ES-I3 (cell line): ENCODE measurements at regions not wholly inside any gene's neighbourhood (a gene's known extent, or its start where the extent isn't known, plus 50 kb on each side); places are given as distances from the start of the nearest gene placed in this dataset.

Experiments used
- H3K36me3 ChIP-seq: 2 replicates; pipeline ENCODE4 v1.6.1; 2013; ENCODE audit warnings: mild to moderate bottlenecking, low read length, control low read depth, moderate library complexity; ENCODE audit not compliant: insufficient read depth
- H3K4me1 ChIP-seq: 2 replicates; pipeline ENCODE4 v1.6.1; 2013; ENCODE audit warnings: mild to moderate bottlenecking, control low read depth, low read length; ENCODE audit not compliant: insufficient read depth
- H3K9ac ChIP-seq: 2 replicates; pipeline ENCODE4 v1.6.1; 2013; ENCODE audit warnings: low read depth, mild to moderate bottlenecking, low read length, moderate library complexity
- H3K9me3 ChIP-seq: 2 replicates; pipeline ENCODE4 v1.6.1; 2013; ENCODE audit warnings: mild to moderate bottlenecking, low read length, moderate library complexity; ENCODE audit not compliant: control insufficient read depth, insufficient read depth

GRCh38 chrX:6783912-6784311 lies 249.0 kb upstream of the VCX3A start:
- no peaks in the 10 kb centered on the region for H3K9me3 ChIP-seq
- H3K36me3 ChIP-seq, result no peaks in the 10 kb centered on the region
- no peak overlapping the region for H3K9ac ChIP-seq
- H3K4me1 ChIP-seq, result no peaks in the 10 kb centered on the region

GRCh38 chrX:6782831-6783230 lies 247.9 kb upstream of the VCX3A start:
- H3K9me3 ChIP-seq, result no peaks in the 10 kb centered on the region
- H3K4me1 ChIP-seq, result peaks cover 3% of the 10 kb centered on the region
- H3K9ac ChIP-seq, result no peak overlapping the region
- H3K36me3 ChIP-seq, result no peaks in the 10 kb centered on the region

DNA sequence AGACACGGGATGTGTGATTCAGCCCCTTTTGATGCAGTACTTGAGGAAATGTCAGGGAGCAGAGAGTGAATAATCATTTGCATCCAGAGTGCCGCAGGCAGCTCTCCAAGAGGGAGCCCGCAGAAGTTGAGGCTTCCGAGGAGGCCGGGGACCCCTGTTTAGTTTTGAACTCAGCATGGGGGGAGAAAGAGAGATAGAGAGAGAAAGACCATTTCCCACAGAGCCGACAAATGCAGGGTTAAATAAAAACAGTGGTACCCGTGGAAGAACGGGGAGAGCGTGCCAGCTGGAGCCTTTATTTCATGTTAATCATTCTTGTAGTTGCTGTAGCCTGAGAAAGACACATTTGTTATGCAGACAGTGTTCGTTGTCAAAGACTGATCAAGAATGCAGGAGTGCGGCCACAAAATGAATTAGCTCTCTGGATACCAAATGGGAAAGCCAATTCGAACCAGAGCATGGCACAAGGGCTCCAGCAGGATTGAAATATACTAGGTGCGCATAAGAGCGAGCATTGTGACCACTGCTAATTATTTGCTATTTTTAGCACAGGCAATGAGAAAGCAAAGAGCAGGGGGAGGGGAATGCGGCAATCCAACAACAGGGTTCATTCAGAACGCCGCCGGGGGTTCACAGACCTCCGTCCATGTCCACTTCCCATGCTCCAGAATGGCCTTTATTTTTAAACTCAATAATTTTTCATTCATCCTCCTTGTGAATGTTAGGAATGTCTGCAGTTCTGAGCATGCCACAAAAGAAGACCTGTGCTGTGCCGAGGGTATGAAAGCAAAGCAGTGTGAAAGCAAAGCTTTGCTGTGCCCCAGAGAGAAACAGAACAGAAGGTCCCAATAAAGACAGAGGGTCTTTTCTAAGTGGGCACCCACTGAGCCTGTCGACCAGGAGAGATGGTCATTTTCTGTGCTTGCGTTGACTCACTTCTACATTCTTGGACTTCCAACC lies 243.9 kb upstream of the VCX3A start:
- H3K36me3 ChIP-seq, result no peaks in the 10 kb centered on the region
- H3K9ac ChIP-seq, result peak overlapping the region; percentile 45
- no peaks in the 10 kb centered on the region for H3K9me3 ChIP-seq
- H3K4me1 ChIP-seq, result peaks cover 14% of the 10 kb centered on the region

DNA sequence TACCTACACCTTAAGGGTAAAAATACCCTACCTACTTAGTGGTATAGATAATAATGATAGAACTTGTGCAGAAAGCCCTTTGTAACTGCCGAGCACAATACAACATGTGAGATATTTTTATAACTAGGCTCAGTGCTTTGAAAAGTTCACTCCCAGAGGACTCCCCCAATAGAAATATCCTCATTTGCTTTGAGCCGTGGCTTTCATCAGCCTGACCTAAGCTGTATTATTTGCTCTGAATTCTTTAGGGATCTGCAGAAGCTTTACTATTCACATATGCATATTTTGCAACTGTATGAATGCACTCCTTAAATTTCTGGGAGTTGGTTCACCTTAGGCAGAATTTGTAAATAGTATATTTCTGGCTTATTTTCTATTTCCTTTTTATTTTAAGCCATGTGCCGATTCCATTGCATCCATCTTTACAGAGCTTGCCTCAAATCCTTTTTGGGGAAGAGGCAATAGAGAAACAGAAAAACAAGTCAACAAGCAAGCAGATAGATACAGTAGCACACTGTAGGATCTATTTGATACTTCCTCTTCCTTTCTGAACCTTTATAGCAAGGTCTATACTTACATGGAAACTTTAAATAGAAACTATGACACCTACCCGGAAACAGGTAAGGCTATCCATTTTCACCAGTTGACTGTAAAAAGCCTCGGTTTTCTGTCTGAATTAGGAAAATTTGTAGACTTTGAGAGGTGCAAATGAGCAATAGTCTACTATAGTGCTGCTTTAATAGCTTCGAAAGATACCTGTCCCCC lies 242.5 kb upstream of the VCX3A start:
- H3K9ac ChIP-seq, result no peak overlapping the region

GRCh38 chrX:6770936-6771335 lies 236.0 kb upstream of the VCX3A start:
- Histone ChIP-seq H3K36me3 (no peaks in the 10 kb centered on the region), H3K9ac (no peak overlapping the region), H3K9me3 (no peaks in the 10 kb centered on the region), H3K4me1 (no peaks in the 10 kb centered on the region)

More for the DNA sequence above, 242.5 kb upstream of the VCX3A start:
- H3K9me3 ChIP-seq, result no peaks in the 10 kb centered on the region
- no peaks in the 10 kb centered on the region for H3K36me3 ChIP-seq
- H3K4me1 ChIP-seq, result peaks cover 14% of the 10 kb centered on the region

- no peaks in the 10 kb centered on the region for H3K36me3 ChIP-seq
- H3K9me3 ChIP-seq, result no peaks in the 10 kb centered on the region
- H3K4me1 ChIP-seq, result no peaks in the 10 kb centered on the region
- H3K9ac ChIP-seq, result no peak overlapping the region
Observed at GRCh38 chrX:6768881-6769280, 234.0 kb upstream of the VCX3A start.

DNA sequence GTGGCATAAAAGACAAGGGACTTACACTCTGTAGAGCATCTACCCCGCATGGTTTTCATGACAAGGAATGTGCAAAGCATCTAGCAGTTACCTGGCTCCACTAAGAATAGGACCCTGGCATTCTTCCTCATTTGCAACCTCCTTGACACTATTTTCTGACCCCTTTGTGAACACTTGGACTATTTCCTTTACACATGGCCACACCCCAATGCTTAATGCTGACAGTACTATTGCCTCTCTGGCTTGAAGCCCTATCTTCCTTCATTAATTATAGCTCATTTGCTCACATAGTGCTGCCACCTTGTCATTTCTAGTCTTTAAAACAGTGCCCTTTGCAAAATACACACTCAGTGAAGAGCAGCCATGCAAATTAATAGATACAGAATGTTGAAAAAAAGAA lies 226.3 kb upstream of the VCX3A start:
- Histone ChIP-seq H3K4me1 (no peaks in the 10 kb centered on the region), H3K9me3 (no peaks in the 10 kb centered on the region), H3K36me3 (no peaks in the 10 kb centered on the region), H3K9ac (no peak overlapping the region)

DNA sequence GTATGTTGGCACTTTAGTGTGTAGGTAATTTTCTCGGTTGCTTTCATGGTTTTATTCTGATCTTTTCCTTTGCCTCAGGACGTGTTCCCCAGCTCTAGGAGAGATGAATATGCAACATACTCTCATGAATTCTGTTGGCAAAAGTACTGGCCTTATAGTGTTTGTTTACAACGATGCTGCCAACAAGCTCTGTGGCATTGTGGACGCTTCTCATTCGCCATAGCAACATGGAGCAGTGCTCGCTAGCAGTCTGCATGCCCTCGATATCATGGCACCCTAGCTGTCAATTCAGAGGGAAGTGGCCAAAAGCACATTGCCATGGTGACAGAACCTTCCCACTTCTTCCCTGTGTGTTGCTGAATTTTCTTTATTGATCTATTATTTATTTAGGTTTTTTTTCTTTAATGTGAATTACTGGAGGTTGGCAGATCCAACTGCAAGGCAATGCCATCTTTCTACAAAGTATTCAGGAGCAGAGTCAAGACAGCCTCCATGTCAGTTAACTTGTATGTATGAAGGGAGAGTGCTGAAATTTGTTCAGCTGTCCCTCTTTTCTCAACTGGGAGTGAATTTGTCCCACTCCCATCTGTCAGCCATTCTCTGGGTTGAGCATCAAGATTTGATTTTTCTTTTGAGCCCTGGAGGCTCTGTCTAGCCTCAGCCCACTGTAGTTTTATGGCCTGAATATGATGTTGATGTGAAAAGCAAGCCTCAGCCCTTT lies 224.9 kb upstream of the VCX3A start:
- no peaks in the 10 kb centered on the region for H3K36me3 ChIP-seq
- H3K4me1 ChIP-seq, result no peaks in the 10 kb centered on the region
- no peaks in the 10 kb centered on the region for H3K9me3 ChIP-seq
- no peak overlapping the region for H3K9ac ChIP-seq

- Histone ChIP-seq H3K9me3 (no peaks in the 10 kb centered on the region), H3K9ac (no peak overlapping the region), H3K4me1 (no peaks in the 10 kb centered on the region), H3K36me3 (no peaks in the 10 kb centered on the region)
Observed at GRCh38 chrX:6758234-6758633, 223.3 kb upstream of the VCX3A start.

DNA sequence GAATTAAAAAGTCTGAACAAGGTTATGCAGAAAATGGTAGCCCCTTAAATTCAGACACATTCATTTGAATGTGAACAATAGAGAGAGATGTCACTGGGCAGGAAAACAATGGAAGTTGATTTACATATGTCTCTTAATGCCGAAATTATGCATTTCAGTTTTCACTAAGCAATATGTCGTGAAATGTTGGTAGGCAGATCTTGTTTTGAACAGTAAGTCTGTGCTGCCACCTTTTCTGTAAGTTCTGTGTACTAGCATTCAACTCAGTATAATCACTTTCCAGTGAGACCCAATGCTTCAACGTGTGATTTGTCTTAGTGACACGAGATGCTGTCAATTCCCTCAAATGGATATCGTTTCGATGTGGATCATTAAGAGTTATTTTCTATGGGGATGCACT lies 222.7 kb upstream of the VCX3A start:
- Histone ChIP-seq H3K9me3 (no peaks in the 10 kb centered on the region), H3K4me1 (no peaks in the 10 kb centered on the region), H3K9ac (no peak overlapping the region), H3K36me3 (no peaks in the 10 kb centered on the region)

DNA sequence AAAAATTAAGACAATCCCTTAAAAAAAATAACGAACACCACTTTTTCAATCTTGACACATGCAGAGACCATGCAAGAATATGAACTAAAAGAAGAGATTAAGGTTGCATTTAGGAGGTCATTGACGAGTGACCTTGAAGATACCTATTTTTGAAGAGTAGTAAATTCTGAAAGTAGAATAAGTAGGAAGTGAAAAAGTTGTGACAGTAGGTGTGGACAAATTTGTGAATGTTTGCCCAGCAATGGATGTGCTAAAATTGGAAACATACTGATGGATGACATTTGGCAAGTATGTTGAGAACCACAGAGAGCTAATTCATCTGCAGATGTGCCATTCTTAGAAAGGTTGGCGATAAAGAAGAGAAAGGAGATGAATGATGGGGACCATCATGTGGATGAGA lies 213.7 kb upstream of the VCX3A start:
- Histone ChIP-seq H3K36me3 (no peaks in the 10 kb centered on the region), H3K9ac (no peak overlapping the region)

DNA sequence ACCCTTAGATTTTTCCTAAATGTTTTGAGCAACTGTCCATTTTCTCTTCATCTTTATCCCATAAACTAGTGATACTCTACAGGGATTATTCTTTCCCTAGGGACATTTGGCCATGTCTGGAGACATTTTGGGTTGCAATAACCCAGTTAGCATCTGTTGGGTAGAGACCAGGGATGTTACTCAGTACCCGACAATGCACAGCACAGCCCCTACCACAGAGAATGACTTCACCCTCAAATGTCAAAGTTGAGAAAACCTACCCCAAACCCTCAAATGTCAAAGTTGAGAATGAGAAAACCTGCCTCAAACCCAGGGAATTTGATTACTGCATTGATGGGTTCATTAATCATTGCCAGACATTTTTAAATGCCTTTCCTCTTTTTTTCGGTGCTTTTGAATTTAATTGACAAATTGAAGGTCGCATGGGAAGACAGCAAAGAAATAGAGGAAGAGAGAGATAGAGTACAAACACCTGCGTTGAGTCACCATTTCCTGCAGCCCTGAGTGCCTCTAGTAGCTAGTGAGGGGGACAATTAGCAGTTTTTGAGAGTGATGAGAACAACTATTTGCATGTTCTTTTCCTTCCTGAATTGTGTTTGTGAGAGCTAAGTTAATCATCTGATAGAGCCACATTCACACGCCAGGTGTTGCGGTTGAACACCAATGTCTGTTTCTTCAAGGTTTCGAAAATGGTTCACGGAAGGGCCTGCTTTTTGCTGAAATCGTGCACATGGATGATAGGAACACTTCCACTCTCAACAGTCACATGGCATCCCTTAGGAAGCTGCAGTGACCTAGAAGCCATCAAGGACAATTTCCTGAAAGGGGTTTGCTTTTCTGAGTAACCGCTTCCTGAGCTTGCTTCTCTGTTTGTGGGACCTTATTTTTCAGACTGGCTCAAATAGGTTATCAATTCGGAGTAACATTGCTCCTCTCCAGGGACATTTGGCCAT lies 203.9 kb upstream of the VCX3A start:
- H3K9ac ChIP-seq, result no peak overlapping the region

More for the DNA sequence above, 213.7 kb upstream of the VCX3A start:
- Histone ChIP-seq H3K4me1 (0 out of 2 replicates have a peak, but pooled peaks cover 3% of the 10 kb centered on the region), H3K9me3 (no peaks in the 10 kb centered on the region)

GRCh38 chrX:6734844-6735634 lies 200.1 kb upstream of the VCX3A start:
- H3K36me3 ChIP-seq, result no peaks in the 10 kb centered on the region
- no peaks in the 10 kb centered on the region for H3K9me3 ChIP-seq
- H3K4me1 ChIP-seq, result peaks cover 6% of the 10 kb centered on the region
- no peak overlapping the region for H3K9ac ChIP-seq

More for the DNA sequence above, 203.9 kb upstream of the VCX3A start:
- no peaks in the 10 kb centered on the region for H3K36me3 ChIP-seq
- no peaks in the 10 kb centered on the region for H3K9me3 ChIP-seq
- peaks cover 6% of the 10 kb centered on the region for H3K4me1 ChIP-seq
